RWPE2 (cell line): ENCODE measurements at regions not wholly inside any gene's neighbourhood (a gene's known extent, or its start where the extent isn't known, plus 50 kb on each side); places are given as distances from the start of the nearest gene placed in this dataset.

Source experiments
- ATAC-seq: fragments of 200-7000 bp; cut with Tn5 transposase; 3 replicates; pipeline ENCODE4 v1.9.1; 2021; ENCODE audit warnings: low read depth
- DNase-seq: peaks from one replicate; pipeline ENCODE4 v3.0.0-alpha.2; 2020; ENCODE audit warnings: low spot score
- H3K27ac ChIP-seq: fragments of 450-650 bp; 2 replicates; pipeline ENCODE4 v1.5.1; 2017; ENCODE audit warnings: mild to moderate bottlenecking; ENCODE audit not compliant: poor library complexity, severe bottlenecking
- H3K27me3 ChIP-seq: fragments of 250-450 bp; sonication (Bioruptor Pico); 2 replicates; pipeline ENCODE4 v1.5.1; 2021; ENCODE audit warnings: mild to moderate bottlenecking, moderate library complexity; ENCODE audit not compliant: insufficient read depth, poor library complexity, severe bottlenecking
- H3K36me3 ChIP-seq: fragments of 250-450 bp; sonication (Bioruptor Pico); 2 replicates; pipeline ENCODE4 v1.5.1; 2020; ENCODE audit warnings: low read depth, mild to moderate bottlenecking, moderate library complexity
- H3K4me1 ChIP-seq: fragments of 250-450 bp; sonication (Bioruptor Pico); 2 replicates; pipeline ENCODE4 v1.5.1; 2021; ENCODE audit warnings: mild to moderate bottlenecking, moderate library complexity; ENCODE audit not compliant: insufficient read depth, poor library complexity, severe bottlenecking
- H3K4me3 ChIP-seq: fragments of 250-450 bp; sonication (Bioruptor Pico); 2 replicates; pipeline ENCODE4 v1.5.1; 2021; ENCODE audit warnings: mild to moderate bottlenecking, moderate library complexity; ENCODE audit not compliant: severe bottlenecking
- H3K9me3 ChIP-seq: fragments of 250-450 bp; sonication (Bioruptor Pico); 2 replicates; pipeline ENCODE4 v1.5.1; 2021; ENCODE audit warnings: mild to moderate bottlenecking, moderate library complexity; ENCODE audit not compliant: severe bottlenecking
- CTCF ChIP-seq: fragments of 450-650 bp; IDR thresholded peaks from one replicate; pipeline ENCODE4 v1.5.1; 2017; ENCODE audit warnings: mild to moderate bottlenecking, moderate library complexity; ENCODE audit not compliant: poor library complexity, severe bottlenecking

- H3K9me3 ChIP-seq = no peaks in the 10 kb centered on the region
Observed at GRCh38 chr12:54126029-54126695, 62.6 kb downstream of the SMUG1 start.

GRCh38 chr12:54126696-54127537, 61.9 kb downstream of the SMUG1 start:
- no peaks in the 10 kb centered on the region for H3K9me3 ChIP-seq
- peak overlapping the region; percentile 40 for H3K4me3 ChIP-seq
- no peaks in the 10 kb centered on the region for H3K4me1 ChIP-seq
- DNase-seq = no peak
- H3K27ac ChIP-seq = no peak overlapping the region
- peaks cover 44% of the 10 kb centered on the region for H3K27me3 ChIP-seq
- H3K36me3 ChIP-seq = no peaks in the 10 kb centered on the region
- peak; percentile 47; the same call in 2 of the 3 replicates for ATAC-seq
- TF ChIP-seq CTCF = no peak

More at GRCh38 chr12:54126029-54126695, 62.6 kb downstream of the SMUG1 start:
- H3K27me3 ChIP-seq = peaks cover 44% of the 10 kb centered on the region
- no peak for TF ChIP-seq CTCF
- H3K36me3 ChIP-seq = no peaks in the 10 kb centered on the region
- H3K4me1 ChIP-seq = no peaks in the 10 kb centered on the region
- DNase-seq = no peak
- peak; percentile 56 for ATAC-seq
- peak overlapping the region; percentile 40 for H3K4me3 ChIP-seq
- H3K27ac ChIP-seq = no peak overlapping the region

GRCh38 chr12:54127538-54128259, 61.1 kb downstream of the SMUG1 start:
- no peak overlapping the region for H3K27ac ChIP-seq
- TF ChIP-seq CTCF = no peak
- no peak for ATAC-seq
- H3K9me3 ChIP-seq = no peaks in the 10 kb centered on the region
- no peaks in the 10 kb centered on the region for H3K4me1 ChIP-seq
- H3K4me3 ChIP-seq = peak overlapping the region; percentile 40
- no peak for DNase-seq
- peaks cover 47% of the 10 kb centered on the region for H3K27me3 ChIP-seq
- H3K36me3 ChIP-seq = no peaks in the 10 kb centered on the region

GRCh38 chr12:54128416-54128815, 60.4 kb downstream of the SMUG1 start:
- H3K9me3 ChIP-seq = no peaks in the 10 kb centered on the region
- no peak for TF ChIP-seq CTCF
- H3K27ac ChIP-seq = no peak overlapping the region
- no peak overlapping the region for H3K4me3 ChIP-seq
- H3K4me1 ChIP-seq = no peaks in the 10 kb centered on the region
- peaks cover 49% of the 10 kb centered on the region for H3K27me3 ChIP-seq
- no peaks in the 10 kb centered on the region for H3K36me3 ChIP-seq
- no peak for DNase-seq
- ATAC-seq = no peak
